ENCODE measurements at regions not wholly inside any gene's neighbourhood (a gene's known extent, or its start where the extent isn't known, plus 50 kb on each side); places are given as distances from the start of the nearest gene placed in this dataset.

GRCh38 chr5:10834695-10835094 lies 73.7 kb upstream of the DAP start:
- Histone ChIP-seq H3K4me3 (ENCODE audit: control insufficient read depth in 1 of 2, extremely low read depth in 1 of 2, low read length in 1 of 2) (no peak overlapping the region), H3K27ac (ENCODE audit: low read length) (no peak overlapping the region), H3K4me1 (ENCODE audit: control insufficient read depth in 1 of 2, extremely low read depth in 1 of 2, insufficient read depth in 2 of 2, low read length in 2 of 2) (no peaks in the 10 kb centered on the region), H3K36me3 (ENCODE audit: control insufficient read depth in 2 of 2, extremely low read depth in 1 of 2, insufficient read depth in 1 of 2, low read length in 1 of 2) (no peaks in the 10 kb centered on the region), H3K9me3 (no peaks in the 10 kb centered on the region), H3K27me3 (replicated peaks in 1 of 2; ENCODE audit: control insufficient read depth in 2 of 2, extremely low read depth in 1 of 2, insufficient read depth in 2 of 2, low read length in 1 of 2) (peaks cover 0 to 4% of the 10 kb centered on the region in 2 experiments)
- H3K9me3 Mint-ChIP-seq, result no peaks in the 10 kb centered on the region
- H3K4me3 Mint-ChIP-seq, result no peak overlapping the region
- no peak for ATAC-seq (replicated peaks in 1 of 4)
- no CpG with 5 or more reads among the region's 1 CpG for WGBS (ENCODE audit: insufficient coverage)
- H3K27me3 Mint-ChIP-seq, result peaks cover 5 to 13% of the 10 kb centered on the region in 2 donors
- DNase-seq, result no peak
- ChIA-PET CTCF (no interaction called here), POLR2A (no interaction called here)
- H3K27ac Mint-ChIP-seq, result no peak overlapping the region
- H3K4me1 Mint-ChIP-seq, result no peaks in the 10 kb centered on the region
- H3K36me3 Mint-ChIP-seq, result no peaks in the 10 kb centered on the region

GRCh38 chr5:10832987-10833386 lies 72.0 kb upstream of the DAP start:
- no peak overlapping the region for H3K27ac ChIP-seq (ENCODE audit: low read length)
- POLR2A ChIA-PET, result interaction anchor here in 1 of 2 donors (0.7 kb wide), 1 partner anchor 877 kb away, joined by 4 read pairs; no protein-coding TSS in a partner anchor
- H3K36me3 Mint-ChIP-seq, result no peaks in the 10 kb centered on the region
- H3K27me3 ChIP-seq (replicated peaks in 1 of 2; ENCODE audit: control insufficient read depth in 2 of 2, extremely low read depth in 1 of 2, insufficient read depth in 2 of 2, low read length in 1 of 2), result peaks cover 0 to 3% of the 10 kb centered on the region in 2 experiments
- WGBS (ENCODE audit: insufficient coverage), result 100% methylated on average over 1 of the region's 5 CpGs
- H3K9me3 ChIP-seq, result no peaks in the 10 kb centered on the region
- no peaks in the 10 kb centered on the region for H3K36me3 ChIP-seq (ENCODE audit: control insufficient read depth in 2 of 2, extremely low read depth in 1 of 2, insufficient read depth in 1 of 2, low read length in 1 of 2)
- H3K4me3 ChIP-seq (ENCODE audit: control insufficient read depth in 1 of 2, extremely low read depth in 1 of 2, low read length in 1 of 2), result no peak overlapping the region
- H3K9me3 Mint-ChIP-seq, result no peaks in the 10 kb centered on the region
- CTCF ChIA-PET, result no interaction called here
- no peak overlapping the region for H3K4me3 Mint-ChIP-seq
- ATAC-seq (replicated peaks in 1 of 4) (no peak), DNase-seq (no peak)
- no peaks in the 10 kb centered on the region for H3K4me1 ChIP-seq (ENCODE audit: control insufficient read depth in 1 of 2, extremely low read depth in 1 of 2, insufficient read depth in 2 of 2, low read length in 2 of 2)
- H3K27me3 Mint-ChIP-seq, result peaks cover 5 to 6% of the 10 kb centered on the region in 2 donors
- H3K27ac Mint-ChIP-seq, result no peak overlapping the region
- H3K4me1 Mint-ChIP-seq, result no peaks in the 10 kb centered on the region

GRCh38 chr5:10832421-10832820 lies 71.4 kb upstream of the DAP start:
- H3K27me3 Mint-ChIP-seq, result peaks cover 5 to 6% of the 10 kb centered on the region in 2 donors

GRCh38 chr5:10831419-10831818 lies 70.4 kb upstream of the DAP start:
- no peak overlapping the region for H3K27ac ChIP-seq (ENCODE audit: low read length)
- H3K27ac Mint-ChIP-seq, result no peak overlapping the region
- H3K9me3 Mint-ChIP-seq, result no peaks in the 10 kb centered on the region
- no peak for DNase-seq
- peaks cover 5 to 6% of the 10 kb centered on the region in 2 donors for H3K27me3 Mint-ChIP-seq
- WGBS (ENCODE audit: insufficient coverage), result 71% methylated on average over 1 of the region's 7 CpGs
- H3K4me1 Mint-ChIP-seq, result no peaks in the 10 kb centered on the region
- H3K36me3 Mint-ChIP-seq, result no peaks in the 10 kb centered on the region
- ChIA-PET POLR2A (no interaction called here), CTCF (no interaction called here)
- H3K27me3 ChIP-seq (replicated peaks in 1 of 2; ENCODE audit: control insufficient read depth in 2 of 2, extremely low read depth in 1 of 2, insufficient read depth in 2 of 2, low read length in 1 of 2), result peaks cover 0 to 6% of the 10 kb centered on the region in 2 experiments
- no peak overlapping the region for H3K4me3 Mint-ChIP-seq
- no peak for ATAC-seq (replicated peaks in 1 of 4)
- H3K4me1 ChIP-seq (ENCODE audit: control insufficient read depth in 1 of 2, extremely low read depth in 1 of 2, insufficient read depth in 2 of 2, low read length in 2 of 2), result no peaks in the 10 kb centered on the region
- no peaks in the 10 kb centered on the region for H3K9me3 ChIP-seq
- H3K4me3 ChIP-seq (ENCODE audit: control insufficient read depth in 1 of 2, extremely low read depth in 1 of 2, low read length in 1 of 2), result no peak overlapping the region
- no peaks in the 10 kb centered on the region for H3K36me3 ChIP-seq (ENCODE audit: control insufficient read depth in 2 of 2, extremely low read depth in 1 of 2, insufficient read depth in 1 of 2, low read length in 1 of 2)

More at GRCh38 chr5:10832421-10832820, 71.4 kb upstream of the DAP start:
- H3K4me1 ChIP-seq (ENCODE audit: control insufficient read depth in 1 of 2, extremely low read depth in 1 of 2, insufficient read depth in 2 of 2, low read length in 2 of 2), result no peaks in the 10 kb centered on the region
- ChIA-PET POLR2A (no interaction called here), CTCF (no interaction called here)
- H3K4me3 ChIP-seq (ENCODE audit: control insufficient read depth in 1 of 2, extremely low read depth in 1 of 2, low read length in 1 of 2), result no peak overlapping the region
- DNase-seq, result no peak
- H3K27ac Mint-ChIP-seq, result no peak overlapping the region
- H3K27ac ChIP-seq (ENCODE audit: low read length), result no peak overlapping the region
- H3K9me3 ChIP-seq, result no peaks in the 10 kb centered on the region
- H3K9me3 Mint-ChIP-seq, result no peaks in the 10 kb centered on the region
- no peaks in the 10 kb centered on the region for H3K4me1 Mint-ChIP-seq
- no peaks in the 10 kb centered on the region for H3K36me3 Mint-ChIP-seq
- ATAC-seq (replicated peaks in 1 of 4), result no peak
- H3K4me3 Mint-ChIP-seq, result no peak overlapping the region
- WGBS (ENCODE audit: insufficient coverage), result no CpG with 5 or more reads among the region's 1 CpG
- no peaks in the 10 kb centered on the region for H3K36me3 ChIP-seq (ENCODE audit: control insufficient read depth in 2 of 2, extremely low read depth in 1 of 2, insufficient read depth in 1 of 2, low read length in 1 of 2)
- H3K27me3 ChIP-seq (replicated peaks in 1 of 2; ENCODE audit: control insufficient read depth in 2 of 2, extremely low read depth in 1 of 2, insufficient read depth in 2 of 2, low read length in 1 of 2), result peaks cover 0 to 3% of the 10 kb centered on the region in 2 experiments

- no CpG with 5 or more reads among the region's 2 CpGs for WGBS (ENCODE audit: insufficient coverage)
- Histone ChIP-seq H3K4me3 (ENCODE audit: control insufficient read depth in 1 of 2, extremely low read depth in 1 of 2, low read length in 1 of 2) (no peak overlapping the region), H3K36me3 (ENCODE audit: control insufficient read depth in 2 of 2, extremely low read depth in 1 of 2, insufficient read depth in 1 of 2, low read length in 1 of 2) (no peaks in the 10 kb centered on the region), H3K27ac (ENCODE audit: low read length) (no peak overlapping the region), H3K4me1 (ENCODE audit: control insufficient read depth in 1 of 2, extremely low read depth in 1 of 2, insufficient read depth in 2 of 2, low read length in 2 of 2) (no peaks in the 10 kb centered on the region), H3K9me3 (no peaks in the 10 kb centered on the region), H3K27me3 (replicated peaks in 1 of 2; ENCODE audit: control insufficient read depth in 2 of 2, extremely low read depth in 1 of 2, insufficient read depth in 2 of 2, low read length in 1 of 2) (peaks cover 0 to 19% of the 10 kb centered on the region in 2 experiments)
- POLR2A ChIA-PET, result no interaction called here
- DNase-seq (no peak), ATAC-seq (replicated peaks in 1 of 4) (no peak)
- CTCF ChIA-PET, result no interaction called here
- no peak overlapping the region for H3K4me3 Mint-ChIP-seq
- peaks cover 7 to 16% of the 10 kb centered on the region in 2 donors for H3K27me3 Mint-ChIP-seq
- H3K9me3 Mint-ChIP-seq, result no peaks in the 10 kb centered on the region
- no peaks in the 10 kb centered on the region for H3K36me3 Mint-ChIP-seq
- no peaks in the 10 kb centered on the region for H3K4me1 Mint-ChIP-seq
- H3K27ac Mint-ChIP-seq, result no peak overlapping the region
These were observed 67.2 kb upstream of the DAP start for GRCh38 chr5:10828241-10828640.

GRCh38 chr5:10827571-10827970 lies 66.5 kb upstream of the DAP start:
- WGBS (ENCODE audit: insufficient coverage), result no CpG with 5 or more reads among the region's 1 CpG
- Mint-ChIP-seq H3K27me3 (peaks cover 12 to 21% of the 10 kb centered on the region in 2 donors), H3K36me3 (no peaks in the 10 kb centered on the region), H3K27ac (no peak overlapping the region), H3K9me3 (no peaks in the 10 kb centered on the region), H3K4me3 (no peak overlapping the region), H3K4me1 (no peaks in the 10 kb centered on the region)
- Histone ChIP-seq H3K4me3 (ENCODE audit: control insufficient read depth in 1 of 2, extremely low read depth in 1 of 2, low read length in 1 of 2) (no peak overlapping the region), H3K27ac (ENCODE audit: low read length) (no peak overlapping the region), H3K27me3 (replicated peaks in 1 of 2; ENCODE audit: control insufficient read depth in 2 of 2, extremely low read depth in 1 of 2, insufficient read depth in 2 of 2, low read length in 1 of 2) (peaks cover 0 to 21% of the 10 kb centered on the region in 2 experiments), H3K9me3 (no peaks in the 10 kb centered on the region), H3K36me3 (ENCODE audit: control insufficient read depth in 2 of 2, extremely low read depth in 1 of 2, insufficient read depth in 1 of 2, low read length in 1 of 2) (no peaks in the 10 kb centered on the region), H3K4me1 (ENCODE audit: control insufficient read depth in 1 of 2, extremely low read depth in 1 of 2, insufficient read depth in 2 of 2, low read length in 2 of 2) (no peaks in the 10 kb centered on the region)
- DNase-seq (no peak), ATAC-seq (replicated peaks in 1 of 4) (no peak)
- CTCF ChIA-PET, result no interaction called here
- POLR2A ChIA-PET, result no interaction called here

GRCh38 chr5:10826971-10827370 lies 65.9 kb upstream of the DAP start:
- Histone ChIP-seq H3K4me3 (ENCODE audit: control insufficient read depth in 1 of 2, extremely low read depth in 1 of 2, low read length in 1 of 2) (no peak overlapping the region), H3K4me1 (ENCODE audit: control insufficient read depth in 1 of 2, extremely low read depth in 1 of 2, insufficient read depth in 2 of 2, low read length in 2 of 2) (no peaks in the 10 kb centered on the region), H3K27me3 (replicated peaks in 1 of 2; ENCODE audit: control insufficient read depth in 2 of 2, extremely low read depth in 1 of 2, insufficient read depth in 2 of 2, low read length in 1 of 2) (peaks cover 0 to 21% of the 10 kb centered on the region in 2 experiments), H3K9me3 (no peaks in the 10 kb centered on the region), H3K27ac (ENCODE audit: low read length) (no peak overlapping the region), H3K36me3 (ENCODE audit: control insufficient read depth in 2 of 2, extremely low read depth in 1 of 2, insufficient read depth in 1 of 2, low read length in 1 of 2) (no peaks in the 10 kb centered on the region)
- ChIA-PET CTCF (no interaction called here), POLR2A (no interaction called here)
- H3K36me3 Mint-ChIP-seq, result no peaks in the 10 kb centered on the region
- H3K4me1 Mint-ChIP-seq, result no peaks in the 10 kb centered on the region
- no peak overlapping the region for H3K27ac Mint-ChIP-seq
- ATAC-seq (replicated peaks in 1 of 4) (no peak), DNase-seq (no peak)
- H3K4me3 Mint-ChIP-seq, result no peak overlapping the region
- 100% methylated on average over 1 of the region's 2 CpGs for WGBS (ENCODE audit: insufficient coverage)
- H3K27me3 Mint-ChIP-seq, result peaks cover 15 to 26% of the 10 kb centered on the region in 2 donors
- H3K9me3 Mint-ChIP-seq, result no peaks in the 10 kb centered on the region
